ENCODE measurements at regions not wholly inside any gene's neighbourhood (a gene's known extent, or its start where the extent isn't known, plus 50 kb on each side); places are given as distances from the start of the nearest gene placed in this dataset.

DNA sequence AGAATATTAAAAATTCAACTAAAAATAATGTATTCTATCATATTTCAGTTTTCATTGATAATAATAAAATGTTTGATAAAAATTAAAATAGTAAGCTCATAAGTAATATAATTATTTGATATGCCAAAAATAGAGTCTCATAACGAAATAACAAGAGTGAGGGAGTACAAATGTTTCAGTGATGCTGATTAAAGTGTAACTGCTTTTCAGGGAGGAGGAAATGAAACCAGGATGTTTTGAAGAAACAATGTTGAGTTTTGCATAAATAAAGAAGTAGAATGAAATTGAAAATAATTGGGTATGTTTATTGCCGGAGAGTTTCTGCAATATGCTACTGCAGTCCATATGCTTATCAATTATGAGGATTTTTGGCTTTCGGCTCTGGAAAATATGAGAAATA lies 1159.8 kb upstream of the ADGRL2 start:
- H3K27me3 ChIP-seq (ENCODE audit: insufficient read depth, poor library complexity, severe bottlenecking): no peaks in the 10 kb centered on the region
- H3K4me3 ChIP-seq (replicated peaks; ENCODE audit: insufficient read depth, low read length): no peak overlapping the region
- no peak for DNase-seq (ENCODE audit: low read depth in 1 of 2, low spot score in 1 of 2)
- TF ChIP-seq, protein P1, sequence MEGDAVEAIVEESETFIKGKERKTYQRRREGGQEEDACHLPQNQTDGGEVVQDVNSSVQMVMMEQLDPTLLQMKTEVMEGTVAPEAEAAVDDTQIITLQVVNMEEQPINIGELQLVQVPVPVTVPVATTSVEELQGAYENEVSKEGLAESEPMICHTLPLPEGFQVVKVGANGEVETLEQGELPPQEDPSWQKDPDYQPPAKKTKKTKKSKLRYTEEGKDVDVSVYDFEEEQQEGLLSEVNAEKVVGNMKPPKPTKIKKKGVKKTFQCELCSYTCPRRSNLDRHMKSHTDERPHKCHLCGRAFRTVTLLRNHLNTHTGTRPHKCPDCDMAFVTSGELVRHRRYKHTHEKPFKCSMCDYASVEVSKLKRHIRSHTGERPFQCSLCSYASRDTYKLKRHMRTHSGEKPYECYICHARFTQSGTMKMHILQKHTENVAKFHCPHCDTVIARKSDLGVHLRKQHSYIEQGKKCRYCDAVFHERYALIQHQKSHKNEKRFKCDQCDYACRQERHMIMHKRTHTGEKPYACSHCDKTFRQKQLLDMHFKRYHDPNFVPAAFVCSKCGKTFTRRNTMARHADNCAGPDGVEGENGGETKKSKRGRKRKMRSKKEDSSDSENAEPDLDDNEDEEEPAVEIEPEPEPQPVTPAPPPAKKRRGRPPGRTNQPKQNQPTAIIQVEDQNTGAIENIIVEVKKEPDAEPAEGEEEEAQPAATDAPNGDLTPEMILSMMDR (IDR thresholded peaks at IDR 0.05; ENCODE audit: insufficient read depth, low read length): no peak
- TF ChIP-seq GABPA (IDR thresholded peaks at IDR 0.05; ENCODE audit: low read depth) (no peak), SPI1 (IDR thresholded peaks at IDR 0.05; ENCODE audit: borderline replicate concordance, low read depth) (no peak), POLR2AphosphoS5 (IDR thresholded peaks at IDR 0.05; ENCODE audit: low read depth) (no peak)
- TF ChIP-seq, protein P2, sequence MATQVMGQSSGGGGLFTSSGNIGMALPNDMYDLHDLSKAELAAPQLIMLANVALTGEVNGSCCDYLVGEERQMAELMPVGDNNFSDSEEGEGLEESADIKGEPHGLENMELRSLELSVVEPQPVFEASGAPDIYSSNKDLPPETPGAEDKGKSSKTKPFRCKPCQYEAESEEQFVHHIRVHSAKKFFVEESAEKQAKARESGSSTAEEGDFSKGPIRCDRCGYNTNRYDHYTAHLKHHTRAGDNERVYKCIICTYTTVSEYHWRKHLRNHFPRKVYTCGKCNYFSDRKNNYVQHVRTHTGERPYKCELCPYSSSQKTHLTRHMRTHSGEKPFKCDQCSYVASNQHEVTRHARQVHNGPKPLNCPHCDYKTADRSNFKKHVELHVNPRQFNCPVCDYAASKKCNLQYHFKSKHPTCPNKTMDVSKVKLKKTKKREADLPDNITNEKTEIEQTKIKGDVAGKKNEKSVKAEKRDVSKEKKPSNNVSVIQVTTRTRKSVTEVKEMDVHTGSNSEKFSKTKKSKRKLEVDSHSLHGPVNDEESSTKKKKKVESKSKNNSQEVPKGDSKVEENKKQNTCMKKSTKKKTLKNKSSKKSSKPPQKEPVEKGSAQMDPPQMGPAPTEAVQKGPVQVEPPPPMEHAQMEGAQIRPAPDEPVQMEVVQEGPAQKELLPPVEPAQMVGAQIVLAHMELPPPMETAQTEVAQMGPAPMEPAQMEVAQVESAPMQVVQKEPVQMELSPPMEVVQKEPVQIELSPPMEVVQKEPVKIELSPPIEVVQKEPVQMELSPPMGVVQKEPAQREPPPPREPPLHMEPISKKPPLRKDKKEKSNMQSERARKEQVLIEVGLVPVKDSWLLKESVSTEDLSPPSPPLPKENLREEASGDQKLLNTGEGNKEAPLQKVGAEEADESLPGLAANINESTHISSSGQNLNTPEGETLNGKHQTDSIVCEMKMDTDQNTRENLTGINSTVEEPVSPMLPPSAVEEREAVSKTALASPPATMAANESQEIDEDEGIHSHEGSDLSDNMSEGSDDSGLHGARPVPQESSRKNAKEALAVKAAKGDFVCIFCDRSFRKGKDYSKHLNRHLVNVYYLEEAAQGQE (IDR thresholded peaks at IDR 0.05; ENCODE audit: insufficient replicate concordance, low read depth): no peak
- H3K27ac ChIP-seq (replicated peaks): no peak overlapping the region

DNA sequence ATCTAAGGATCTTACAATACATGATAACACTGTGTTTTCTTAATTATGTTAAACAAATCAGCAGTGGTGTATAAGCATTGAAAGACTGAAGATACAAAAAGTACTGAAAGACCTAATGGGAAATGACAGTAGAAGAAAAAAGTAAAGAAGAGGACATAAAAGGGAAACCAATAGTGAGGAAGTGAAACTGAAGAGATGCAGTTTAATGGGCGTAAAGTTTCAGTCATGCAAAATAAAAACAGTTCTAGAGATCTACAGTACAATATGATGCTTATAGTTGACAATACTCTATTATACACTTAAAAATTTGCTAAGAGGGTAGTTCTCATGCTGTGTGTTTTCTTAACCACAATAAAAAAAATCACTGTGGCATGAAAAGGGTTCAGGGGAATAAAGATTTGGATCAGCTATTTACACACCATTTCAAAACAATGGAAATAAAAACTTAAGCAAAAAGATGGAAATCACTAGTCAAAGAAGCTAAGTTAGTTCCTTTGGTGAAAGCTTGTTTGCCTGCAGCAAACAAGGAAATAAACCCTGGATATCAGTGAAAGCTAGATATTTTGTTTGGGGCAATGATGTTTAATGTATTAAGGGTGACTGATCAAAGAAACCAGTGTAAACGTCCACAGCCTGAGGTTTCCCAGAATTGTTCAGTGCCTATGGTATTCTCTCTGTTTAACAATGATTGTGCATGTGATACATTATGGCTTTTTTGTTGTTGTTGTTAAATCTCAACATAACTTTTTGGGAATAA lies 1160.8 kb upstream of the ADGRL2 start:
- peak; percentile 25; the same call in 1 of the 2 replicates for TF ChIP-seq SPI1 (IDR thresholded peaks at IDR 0.05; ENCODE audit: borderline replicate concordance, low read depth)
- TF ChIP-seq, protein P1 (IDR thresholded peaks at IDR 0.05; ENCODE audit: insufficient read depth, low read length): no peak
- H3K27ac ChIP-seq (replicated peaks): no peak overlapping the region
- no peak overlapping the region for H3K4me3 ChIP-seq (replicated peaks; ENCODE audit: insufficient read depth, low read length)
- DNase-seq (ENCODE audit: low read depth in 1 of 2, low spot score in 1 of 2): no peak
- no peaks in the 10 kb centered on the region for H3K27me3 ChIP-seq (ENCODE audit: insufficient read depth, poor library complexity, severe bottlenecking)

DNA sequence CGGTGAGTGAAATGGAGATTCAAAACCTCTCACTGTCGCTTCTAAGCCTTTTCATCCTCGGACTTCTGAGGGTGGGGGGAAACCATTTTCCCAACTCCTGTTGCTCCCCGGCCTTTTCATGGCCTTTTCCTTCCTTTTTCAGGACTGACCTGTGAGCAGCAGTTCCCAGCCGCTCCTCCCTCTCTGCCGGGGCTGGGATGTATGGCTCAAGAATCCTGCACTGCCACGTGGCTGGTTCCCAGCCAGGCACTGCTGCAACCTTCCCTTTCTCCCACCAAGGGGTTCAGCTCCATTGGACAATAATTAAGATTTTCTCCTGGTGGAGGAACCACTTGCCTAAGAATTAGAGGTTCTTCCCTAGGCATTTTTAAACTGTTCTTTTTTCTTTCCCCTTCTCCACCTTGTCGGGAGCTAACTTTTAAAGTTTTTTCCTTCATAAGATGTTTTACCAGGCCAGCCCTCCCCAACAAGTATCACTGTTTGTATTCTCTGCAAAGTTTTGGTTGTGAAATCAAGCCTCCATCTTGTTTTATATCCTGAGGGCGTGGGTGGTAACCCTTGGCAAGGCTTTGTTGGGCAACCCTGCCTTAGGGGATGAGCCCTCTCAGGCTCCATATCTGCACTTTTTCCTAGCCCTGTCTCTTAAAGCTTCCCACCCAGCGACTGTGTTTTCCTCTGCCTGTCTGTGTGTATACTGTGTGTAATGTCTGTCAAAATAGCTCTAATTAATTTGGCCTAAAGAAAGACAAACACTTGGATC lies 1166.6 kb upstream of the ADGRL2 start:
- Histone ChIP-seq H3K27ac (replicated peaks) (no peak overlapping the region), H3K4me3 (replicated peaks; ENCODE audit: insufficient read depth, low read length) (no peak overlapping the region), H3K27me3 (ENCODE audit: insufficient read depth, poor library complexity, severe bottlenecking) (no peaks in the 10 kb centered on the region)
- no peak for DNase-seq (ENCODE audit: low read depth in 1 of 2, low spot score in 1 of 2)
- TF ChIP-seq POLR2AphosphoS5 (IDR thresholded peaks at IDR 0.05; ENCODE audit: low read depth): no peak
- TF ChIP-seq, protein P2 (IDR thresholded peaks at IDR 0.05; ENCODE audit: insufficient replicate concordance, low read depth): no peak
- TF ChIP-seq GABPA (IDR thresholded peaks at IDR 0.05; ENCODE audit: low read depth): no peak
- TF ChIP-seq, protein P1 (IDR thresholded peaks at IDR 0.05; ENCODE audit: insufficient read depth, low read length): no peak
- TF ChIP-seq SPI1 (IDR thresholded peaks at IDR 0.05; ENCODE audit: borderline replicate concordance, low read depth): no peak
